ENCODE measurements at regions not wholly inside any gene's neighbourhood (a gene's known extent, or its start where the extent isn't known, plus 50 kb on each side); places are given as distances from the start of the nearest gene placed in this dataset.
"Not testable (repeated sequence)": the region's sequence is repeated elsewhere in the genome, so short reads cannot be mapped to it uniquely, and the experiment has no call there.

DNA sequence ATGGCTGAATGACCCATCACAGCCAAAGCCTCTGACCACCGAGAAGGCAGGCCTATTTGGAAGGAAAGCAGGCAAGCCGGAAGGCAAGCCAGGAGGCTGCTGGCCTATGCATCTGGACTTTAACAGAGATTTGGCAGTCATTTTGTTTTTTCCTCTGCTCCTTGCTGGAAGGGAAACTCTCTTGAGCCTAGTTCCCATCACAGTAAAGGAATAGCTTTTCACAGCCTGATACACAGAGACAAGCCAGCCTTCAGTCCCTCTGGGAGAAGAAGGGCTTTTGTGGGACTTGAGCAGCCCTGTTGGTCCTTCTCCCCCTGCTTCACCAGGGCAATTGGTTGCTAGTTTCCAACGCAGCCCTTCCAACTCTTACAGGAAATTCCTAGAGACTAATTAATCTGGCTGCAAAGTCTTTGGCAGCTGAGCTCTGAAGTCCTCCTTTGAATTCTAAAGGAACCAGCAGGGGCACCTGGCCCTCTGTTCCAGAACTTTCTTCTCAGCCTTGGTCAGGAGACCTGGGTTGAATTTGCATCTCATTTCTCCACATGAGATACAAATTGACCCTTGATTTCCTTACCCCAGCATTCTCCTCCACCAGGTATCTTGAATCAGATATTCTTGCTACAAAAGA is 157.3 kb upstream of the EPB41L4A start:
- DNase-seq: no peak

- DNase-seq: no peak
Observed at GRCh38 chr5:112579599-112580170, 158.0 kb upstream of the APC start.

DNA sequence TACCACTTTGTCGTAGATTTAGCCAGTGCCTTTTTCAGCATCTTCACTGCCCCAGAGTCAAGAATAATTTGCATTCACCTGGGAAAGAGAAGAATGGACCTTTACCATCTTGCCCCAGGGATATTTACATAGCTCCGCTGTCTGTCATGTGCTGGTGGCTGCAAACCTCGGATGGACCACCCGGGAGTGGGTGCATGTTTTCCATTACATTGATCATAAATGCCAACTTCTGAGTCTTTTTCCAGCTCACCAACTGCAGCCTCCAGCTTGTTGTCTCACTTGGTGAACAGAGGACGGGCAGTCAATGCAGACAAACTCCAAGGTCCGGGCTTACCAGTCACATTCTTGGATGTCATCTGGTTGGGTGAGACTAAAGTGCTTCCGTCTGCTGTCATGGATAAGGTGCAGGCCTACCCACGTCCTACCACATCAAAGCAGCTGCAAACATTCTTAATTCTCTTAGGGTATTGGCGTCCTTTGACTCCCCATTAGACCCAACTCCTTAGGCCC is 155.8 kb upstream of the APC start:
- DNase-seq: peak; percentile 26

GRCh38 chr5:112583166-112583565 is 154.5 kb upstream of the APC start:
- no peak for DNase-seq

- DNase-seq: no peak
Observed at GRCh38 chr5:112584781-112585180, 152.9 kb upstream of the APC start.

DNA sequence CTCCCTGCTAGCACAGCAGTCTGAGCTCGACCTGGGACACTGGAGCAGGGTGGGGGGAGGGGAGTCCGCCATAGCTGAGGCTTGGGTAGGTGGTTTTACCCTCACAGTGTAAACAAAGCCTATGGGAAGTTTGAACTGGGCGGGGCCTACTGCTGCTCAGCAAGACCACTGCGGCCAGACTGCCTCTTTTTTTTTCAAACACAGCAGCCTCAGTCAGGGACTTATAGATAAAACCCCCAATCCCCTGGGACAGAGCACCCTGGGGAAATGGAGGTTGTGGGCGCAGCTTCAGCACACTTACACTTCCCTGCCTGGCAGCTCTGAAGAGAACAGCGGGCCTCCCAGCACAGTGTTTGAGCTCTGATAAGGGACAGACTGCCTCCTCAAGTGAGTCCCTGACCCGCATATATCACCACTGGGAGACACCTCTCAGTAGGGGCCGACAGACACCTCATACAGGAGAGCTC is 151.1 kb upstream of the APC start:
- peak; percentile 46 for DNase-seq

DNA sequence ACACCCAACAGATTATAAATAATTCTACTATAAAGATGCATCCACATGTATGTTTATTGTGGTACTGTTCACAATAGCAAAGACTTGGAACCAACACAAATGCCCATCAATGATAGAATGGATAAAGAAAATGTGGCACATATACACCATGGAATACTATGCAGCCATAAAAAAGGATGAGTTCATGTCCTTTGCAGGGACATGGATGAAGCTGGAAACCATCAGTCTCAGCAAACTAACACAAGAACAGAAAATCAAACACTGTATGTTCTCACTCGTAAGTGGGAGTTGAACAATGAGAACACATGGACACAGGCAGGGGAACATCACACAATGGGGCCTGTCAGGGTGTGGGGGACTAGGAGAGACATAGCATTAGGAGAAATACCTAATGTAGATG is 146.8 kb upstream of the APC start:
- not testable (repeated sequence) for DNase-seq

DNA sequence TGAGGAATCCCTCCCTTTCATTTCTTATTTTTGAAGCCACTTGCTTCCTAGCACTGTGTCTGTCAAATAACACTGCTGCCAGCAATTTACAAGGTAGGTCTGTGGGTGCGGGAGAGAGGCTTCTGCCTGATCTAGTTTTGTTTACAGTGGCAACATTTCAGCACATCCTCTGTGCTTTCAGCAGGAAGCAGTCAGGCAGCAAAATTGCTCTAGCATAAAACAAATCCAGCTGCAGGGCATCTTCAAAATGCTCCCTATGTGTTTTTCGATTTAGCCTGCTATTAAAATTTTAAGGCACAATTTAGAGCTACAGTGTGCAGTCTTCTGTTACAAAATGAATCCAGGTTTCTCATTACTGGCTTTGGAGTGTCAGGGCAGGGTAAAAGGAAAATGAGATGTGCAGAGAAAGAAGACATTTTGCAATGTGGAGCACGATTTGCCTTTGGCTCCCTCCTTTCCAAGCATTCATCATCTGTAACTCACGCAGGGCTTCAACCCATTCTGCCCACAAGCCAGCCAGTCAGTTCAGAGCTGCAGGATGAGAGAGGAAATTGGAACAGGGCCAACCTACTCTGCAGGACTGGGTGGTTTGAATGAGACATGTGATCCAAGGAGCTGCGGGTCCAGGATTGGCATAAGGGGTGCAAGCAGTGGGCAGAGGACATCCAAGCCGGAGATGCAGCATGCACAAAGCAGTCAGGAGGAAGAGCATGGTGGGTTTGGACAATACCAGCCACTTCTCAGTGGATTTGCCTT is 143.4 kb upstream of the APC start:
- DNase-seq: no peak

DNA sequence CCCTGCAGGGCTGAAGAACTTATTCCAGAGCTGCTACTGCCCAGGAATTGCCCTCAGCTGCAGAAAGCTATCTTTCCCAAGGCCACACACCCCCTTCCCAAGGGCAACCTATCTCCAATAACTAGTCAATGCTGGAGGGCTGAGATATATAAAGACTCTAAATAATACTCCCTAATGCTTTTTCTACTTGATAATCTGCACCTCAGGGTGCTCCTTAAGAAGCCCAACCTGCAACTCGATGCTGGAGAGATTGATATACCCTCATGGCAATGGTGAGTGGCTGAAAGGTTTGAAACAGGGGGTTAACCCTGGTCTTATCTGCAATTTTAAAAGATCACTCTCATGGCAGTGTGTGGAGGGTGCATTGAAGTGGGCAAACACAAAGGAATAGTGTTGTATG is 142.7 kb upstream of the APC start:
- no peak for DNase-seq

DNA sequence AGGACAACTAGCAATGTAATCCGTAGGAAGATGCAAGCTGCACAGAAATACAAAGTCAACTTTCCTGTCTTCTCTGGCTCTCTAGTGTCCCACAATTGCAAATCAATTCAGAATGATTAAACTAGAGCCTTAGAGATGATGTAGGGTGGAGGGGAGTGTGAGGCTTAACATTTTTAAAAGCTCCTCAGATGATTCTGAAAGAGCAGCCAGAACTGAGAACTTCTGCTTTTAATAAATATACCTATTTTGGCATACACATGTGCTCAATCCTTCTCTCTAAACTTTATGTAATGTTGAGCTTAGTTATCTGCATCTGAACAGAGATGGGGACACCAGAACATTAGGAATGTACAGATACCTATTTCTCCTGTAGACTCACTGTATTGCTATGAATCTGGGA is 139.9 kb upstream of the APC start:
- DNase-seq: no peak

GRCh38 chr5:112600510-112600909 is 137.2 kb upstream of the APC start:
- DNase-seq: not testable (repeated sequence)

DNA sequence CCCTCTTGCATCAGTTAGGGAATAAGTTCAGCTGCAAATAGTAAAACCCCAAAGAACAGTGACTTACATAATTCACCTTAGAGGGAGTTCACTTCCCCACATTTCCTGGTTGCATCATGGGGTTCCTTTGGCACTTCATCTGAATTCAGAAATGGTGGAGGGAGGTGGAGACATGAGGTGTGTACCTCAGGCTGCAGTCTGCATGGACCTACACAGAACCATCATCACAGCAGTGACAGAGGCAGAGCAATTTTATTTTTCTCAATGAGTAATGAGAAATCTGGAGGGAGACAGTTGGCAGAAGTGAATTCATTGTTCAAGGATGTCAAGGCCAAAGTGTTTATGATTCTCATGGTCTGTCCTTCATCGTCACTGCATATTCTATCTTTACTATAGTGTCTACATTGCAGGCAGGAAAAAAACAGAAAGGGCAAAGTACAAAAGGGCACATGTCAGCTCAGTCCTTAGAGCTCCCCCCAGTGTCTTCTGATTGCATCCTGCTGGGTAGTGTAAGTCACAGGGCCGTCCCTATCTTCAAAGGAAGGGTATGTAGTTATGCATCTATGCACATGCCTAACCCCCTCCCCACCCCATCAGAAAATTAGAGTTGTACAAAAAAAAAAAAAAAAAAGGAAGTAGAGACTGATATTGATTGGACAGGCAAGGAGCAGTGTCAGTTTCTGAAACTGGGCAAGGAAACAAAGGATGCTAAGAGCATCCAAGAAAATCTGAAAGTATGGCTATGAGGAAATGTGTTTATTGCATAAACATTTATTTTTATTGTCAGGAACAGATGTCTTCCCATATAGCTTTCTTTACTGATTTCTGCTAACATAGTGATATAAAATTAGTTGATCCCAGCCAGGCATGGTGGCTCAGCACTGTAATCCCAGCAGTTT is 132.7 kb upstream of the APC start:
- peak; percentile 81 for DNase-seq

GRCh38 chr5:112608975-112609374 is 128.7 kb upstream of the APC start:
- DNase-seq: no peak

DNA sequence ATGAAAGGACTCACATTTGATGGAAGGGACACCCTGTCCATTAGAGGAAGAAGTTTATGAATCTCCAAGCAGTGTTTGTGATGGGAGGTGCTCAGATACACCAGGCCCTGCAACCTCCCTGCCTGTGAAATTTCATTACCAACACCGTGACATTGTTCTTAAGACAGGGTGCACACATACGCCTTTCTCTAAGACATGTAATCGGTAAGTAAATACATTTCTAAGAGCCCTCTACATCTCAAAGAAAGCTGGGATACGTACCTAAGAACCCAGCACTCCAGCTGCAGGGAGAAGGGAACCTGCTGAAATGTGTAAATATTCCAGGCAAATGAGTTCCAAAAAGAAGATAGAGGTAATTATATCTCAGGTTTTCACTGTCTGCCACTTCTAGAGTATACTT is 125.0 kb upstream of the APC start:
- DNase-seq: no peak

DNA sequence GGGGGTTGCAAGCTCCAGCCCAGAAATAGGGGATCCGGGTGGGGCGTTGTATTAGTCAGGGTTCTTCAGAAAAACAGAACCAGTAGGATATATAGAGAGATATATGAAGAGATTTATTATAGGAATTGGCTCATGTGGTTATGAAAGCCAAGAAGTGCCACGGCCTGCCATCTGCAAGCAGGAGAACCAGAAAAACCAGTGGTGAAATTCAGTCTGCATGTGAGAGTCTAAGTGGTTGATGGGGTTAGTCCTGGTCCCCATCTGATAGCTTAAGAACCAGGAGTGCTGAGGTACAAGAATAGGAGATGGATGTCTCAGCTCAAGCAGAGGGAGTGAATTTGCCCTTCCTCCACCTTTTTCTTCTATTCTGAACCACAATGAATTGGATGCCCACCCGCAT is 123.4 kb upstream of the APC start:
- DNase-seq: no peak

DNA sequence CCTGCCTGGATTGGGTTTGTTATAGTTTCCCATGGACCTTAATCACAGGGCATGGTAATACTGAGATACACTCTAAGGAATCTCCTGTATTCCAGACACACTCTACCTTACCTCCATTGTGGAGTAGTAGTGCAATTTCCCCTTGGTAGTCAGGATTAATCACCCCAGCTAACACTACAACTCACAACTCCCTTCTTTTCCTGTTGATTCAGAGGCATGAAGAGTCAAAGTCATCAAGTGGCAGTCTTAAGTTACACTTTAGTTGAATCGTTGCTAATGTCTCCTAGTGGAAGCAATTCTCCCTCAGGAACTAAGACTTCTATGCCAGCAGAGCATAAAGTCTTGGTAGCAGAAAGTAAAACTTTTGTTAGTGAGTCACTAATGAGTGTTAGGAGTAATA is 122.7 kb upstream of the APC start:
- no peak for DNase-seq

DNA sequence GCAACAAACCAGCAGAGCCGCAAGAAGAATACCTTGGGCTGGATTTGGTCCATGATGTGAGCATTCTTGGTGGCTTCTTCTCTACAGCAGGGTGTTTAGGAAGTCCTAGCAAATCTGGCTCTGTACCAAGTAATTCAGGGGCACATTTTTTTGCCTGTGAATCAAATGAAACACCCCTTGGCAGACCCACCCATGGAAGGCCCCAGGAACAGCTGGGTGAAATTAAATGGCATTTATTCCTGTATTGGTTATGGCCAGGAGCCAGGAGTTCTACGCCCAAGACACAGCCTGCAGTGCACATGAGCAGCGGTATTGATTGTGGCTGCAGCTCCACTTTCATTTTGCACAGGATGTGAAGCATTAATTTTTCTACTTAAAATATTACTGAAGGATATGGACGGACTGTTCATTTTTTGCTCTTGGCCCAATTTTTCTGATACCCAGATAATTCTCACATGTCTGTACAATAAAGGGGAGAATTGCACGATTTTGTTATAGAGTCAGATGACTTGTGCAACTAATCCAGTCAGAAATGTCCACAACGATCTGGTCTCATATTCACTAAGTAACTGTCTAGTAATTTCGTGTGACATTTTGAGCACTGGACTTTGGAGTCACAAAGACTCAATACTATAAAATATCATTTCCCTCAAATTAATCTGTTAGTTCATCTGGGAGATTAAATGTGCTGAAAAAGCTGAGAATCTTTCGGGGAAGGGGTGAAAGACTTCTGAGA is 120.7 kb upstream of the APC start:
- DNase-seq: peak; percentile 9

DNA sequence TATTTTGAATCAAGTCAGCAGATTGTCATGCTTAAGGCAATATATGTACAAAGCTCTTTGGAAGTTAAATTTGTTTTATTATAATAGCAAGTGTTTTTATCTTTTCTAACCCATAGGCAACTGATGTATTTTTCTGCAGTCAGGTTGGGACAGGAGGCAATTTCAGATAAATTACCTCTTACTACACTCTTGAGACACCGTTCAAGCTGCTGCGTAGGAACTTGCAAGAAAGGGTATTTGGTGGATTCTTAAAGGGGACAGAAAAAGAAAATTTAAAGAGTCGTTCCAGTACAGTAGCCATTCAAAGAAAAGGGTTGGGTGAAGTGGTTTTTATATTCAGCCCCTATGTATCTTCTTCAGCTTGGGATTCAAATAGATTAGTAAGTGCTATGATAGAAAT is 112.4 kb upstream of the APC start:
- no peak for DNase-seq

DNA sequence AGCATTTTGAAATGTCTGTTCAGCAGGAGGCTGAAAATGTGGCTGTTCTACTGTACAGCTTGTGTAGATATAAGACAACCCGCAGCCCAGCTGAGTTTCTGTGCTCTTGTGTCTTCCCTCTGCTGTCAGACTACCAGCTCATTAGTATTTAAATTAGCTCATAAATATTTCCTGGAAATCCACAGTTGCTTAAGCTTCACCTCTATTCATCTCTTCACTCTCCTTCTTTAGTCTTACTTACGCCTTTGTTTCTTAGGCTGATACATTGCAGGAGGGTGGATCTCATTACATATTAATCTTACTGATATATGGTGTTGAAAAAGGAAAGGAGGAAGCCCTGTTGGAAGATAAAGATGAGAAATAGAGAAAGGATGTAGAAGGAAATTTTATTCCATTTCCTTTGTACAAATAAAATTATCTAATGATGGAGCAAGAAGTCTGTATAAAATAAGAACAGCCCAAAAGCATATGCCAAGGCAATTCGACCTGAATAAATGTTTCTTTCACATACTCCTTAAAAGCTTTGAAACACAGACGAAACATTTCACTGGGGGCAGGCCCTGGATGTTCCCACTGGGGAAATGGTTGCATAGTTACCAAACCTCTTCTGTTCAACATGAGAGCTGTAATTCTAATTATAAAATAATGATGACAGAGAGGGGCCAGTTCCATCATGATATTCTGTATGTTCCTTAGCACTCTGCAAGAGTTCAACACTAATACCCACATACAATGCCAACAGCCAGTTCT is 111.8 kb upstream of the APC start:
- no peak for DNase-seq

GRCh38 chr5:112626715-112627114 is 111.0 kb upstream of the APC start:
- DNase-seq: no peak

GRCh38 chr5:112628214-112628980 is 109.3 kb upstream of the APC start:
- DNase-seq: no peak
